Endothelial cell of hepatic sinusoid (primary cell): ENCODE measurements at regions not wholly inside any gene's neighbourhood (a gene's known extent, or its start where the extent isn't known, plus 50 kb on each side); places are given as distances from the start of the nearest gene placed in this dataset.
"Not testable (repeated sequence)": the region's sequence is repeated elsewhere in the genome, so short reads cannot be mapped to it uniquely, and the experiment has no call there.

ENCODE experiments used
- in situ Hi-C: cut with HindIII; loops from 2 replicates; pipeline ENCODE4 v1.10.0; 2017; ENCODE audit warnings: low sequenced_read_pairs

GRCh38 chr12:41697161-41697560 is 447.5 kb downstream of the GXYLT1 start:
- in situ Hi-C loops = no loop called here

GRCh38 chr12:41684997-41685396 is 459.7 kb downstream of the GXYLT1 start:
- in situ Hi-C loops = no loop called here

DNA sequence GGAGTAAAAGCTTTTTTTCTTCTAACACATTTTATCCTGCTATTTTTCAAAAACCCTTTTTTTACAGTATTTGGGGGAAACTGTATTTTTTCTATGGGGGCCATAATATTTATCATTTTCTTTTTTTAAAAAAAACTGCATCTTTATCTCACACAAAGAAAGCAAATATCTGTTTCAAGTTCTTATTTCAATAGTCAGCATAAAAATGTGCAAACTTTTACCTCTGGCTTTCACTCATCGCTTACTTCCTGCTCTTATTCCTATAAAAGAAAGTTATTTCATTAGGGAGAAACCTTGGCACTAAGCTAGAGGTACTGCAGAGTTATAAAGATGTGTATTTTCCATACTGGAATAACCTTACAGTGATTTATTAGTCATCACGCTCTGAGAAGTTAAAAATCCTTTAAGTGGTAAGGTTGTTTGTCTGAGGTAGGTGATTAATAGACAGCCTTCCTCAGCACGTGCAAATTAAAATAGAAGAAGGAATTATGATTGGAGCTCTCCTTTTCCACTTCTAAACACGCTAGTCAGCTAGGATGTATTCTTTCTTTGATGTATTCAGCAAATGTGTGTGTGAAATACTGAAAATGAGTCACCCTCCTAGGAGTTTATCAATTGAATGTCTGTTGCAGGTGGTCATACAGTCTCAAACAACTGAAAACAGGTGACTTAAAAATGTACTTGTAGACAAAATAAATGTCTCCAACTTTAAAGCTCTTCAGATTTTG is 461.0 kb downstream of the GXYLT1 start:
- in situ Hi-C loops = no loop called here

GRCh38 chr12:41683023-41683422 is 461.7 kb downstream of the GXYLT1 start:
- in situ Hi-C loops = no loop called here

GRCh38 chr12:41681898-41682297 is 462.8 kb downstream of the GXYLT1 start:
- in situ Hi-C loops = no loop called here

DNA sequence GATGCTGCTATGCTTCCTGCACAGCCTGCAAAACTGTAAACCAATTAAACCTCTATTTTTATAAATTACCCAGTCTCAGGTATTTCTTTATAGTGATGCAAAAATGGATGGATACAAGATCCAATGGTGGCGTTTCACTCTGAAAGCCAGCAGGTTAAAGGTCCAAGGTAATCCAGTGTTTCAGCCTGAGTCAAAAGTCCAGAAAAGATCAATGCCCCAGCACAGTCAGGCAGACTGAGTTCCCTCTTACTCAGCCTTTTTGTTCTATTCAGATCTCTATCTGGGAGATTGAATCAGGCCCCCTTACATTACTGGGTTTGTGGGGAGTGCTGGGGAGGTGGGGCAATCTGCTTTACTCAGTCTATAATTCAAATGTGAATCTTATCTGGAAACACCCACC is 464.5 kb downstream of the GXYLT1 start:
- in situ Hi-C loops = no loop called here

GRCh38 chr12:41663598-41664265 is 475.6 kb downstream of the PDZRN4 start:
- in situ Hi-C loops = no loop called here

- in situ Hi-C loops = no loop called here
These were observed 473.1 kb downstream of the PDZRN4 start for GRCh38 chr12:41661141-41661765.

DNA sequence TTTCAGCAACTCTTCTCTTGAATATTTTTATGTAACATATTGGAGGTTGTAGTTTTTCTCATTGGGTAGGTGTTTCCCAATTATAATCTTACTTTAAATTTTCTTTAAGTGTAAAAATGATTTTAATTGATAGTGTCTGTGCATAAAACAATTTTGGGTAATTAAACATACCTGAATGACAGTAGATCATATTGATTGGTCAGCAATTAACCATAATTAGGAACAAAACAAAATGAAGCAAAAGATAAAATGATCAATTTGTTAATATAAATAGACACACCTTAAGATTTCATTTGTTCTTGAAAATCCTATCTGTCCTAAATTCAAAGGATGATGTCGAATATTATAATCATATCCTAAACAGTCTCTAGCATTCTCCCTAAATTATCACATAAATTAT is 468.3 kb downstream of the PDZRN4 start:
- in situ Hi-C loops = no loop called here

DNA sequence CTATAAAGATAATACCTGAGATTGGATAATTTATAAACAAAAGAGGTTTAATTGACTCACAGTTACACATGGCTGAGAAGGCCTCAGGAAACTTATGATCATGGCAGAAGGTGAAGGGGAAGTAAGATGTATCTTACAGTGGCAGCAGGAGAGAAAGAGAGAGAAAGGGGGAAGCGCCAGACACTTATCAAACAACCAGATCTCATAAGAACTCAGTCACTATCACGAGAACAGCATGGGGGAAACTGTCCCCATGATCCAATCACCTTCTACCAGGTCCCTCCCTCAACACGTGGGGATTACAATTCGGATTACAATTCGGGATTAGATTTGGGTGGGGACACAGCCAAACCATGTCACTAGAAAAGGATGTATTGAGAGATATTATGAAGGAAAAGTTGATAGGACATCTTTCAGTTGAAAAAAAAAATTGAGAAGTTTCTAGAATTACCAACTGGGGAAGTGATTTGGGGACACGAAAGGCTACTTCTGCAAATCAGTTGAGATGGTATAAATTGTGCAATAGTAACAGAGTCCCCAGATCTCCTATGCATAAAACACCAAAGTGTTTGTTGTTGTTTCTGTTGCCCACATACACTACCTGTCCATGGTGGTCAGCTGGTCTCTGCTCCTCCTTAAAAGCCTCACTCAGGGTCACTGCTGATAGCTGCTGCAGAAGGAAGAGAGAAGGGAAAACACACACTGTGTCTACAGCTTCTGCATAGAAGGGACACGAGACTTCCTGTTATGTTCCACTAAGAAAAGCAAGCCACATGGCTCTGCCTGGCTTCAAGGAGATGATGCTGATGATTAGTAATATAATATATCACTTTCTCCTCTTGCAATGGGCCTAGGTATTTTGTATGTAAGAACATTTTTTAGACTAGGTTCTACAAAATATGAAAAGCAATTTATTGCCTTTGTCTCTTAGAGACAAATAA is 465.5 kb downstream of the PDZRN4 start:
- in situ Hi-C loops = no loop called here

DNA sequence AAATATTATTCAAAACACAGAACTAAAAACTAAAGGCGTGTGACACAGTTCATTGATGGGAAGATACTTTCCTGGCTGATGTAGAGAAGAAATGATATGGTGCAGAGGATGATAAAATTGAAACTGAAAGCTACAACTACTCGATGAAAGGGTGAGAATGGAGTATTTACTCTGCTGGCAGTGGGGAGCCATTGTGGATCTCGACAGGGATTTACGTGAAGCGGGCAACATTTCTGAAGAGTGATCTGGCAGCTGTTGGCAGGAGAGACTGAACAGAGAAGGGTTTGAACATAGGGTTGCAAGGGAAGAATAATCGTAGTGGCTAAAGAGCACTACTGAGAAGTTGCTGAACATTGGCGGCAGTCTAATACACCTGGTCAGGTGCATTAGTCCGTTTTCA is 464.9 kb downstream of the PDZRN4 start:
- in situ Hi-C loops = no loop called here

DNA sequence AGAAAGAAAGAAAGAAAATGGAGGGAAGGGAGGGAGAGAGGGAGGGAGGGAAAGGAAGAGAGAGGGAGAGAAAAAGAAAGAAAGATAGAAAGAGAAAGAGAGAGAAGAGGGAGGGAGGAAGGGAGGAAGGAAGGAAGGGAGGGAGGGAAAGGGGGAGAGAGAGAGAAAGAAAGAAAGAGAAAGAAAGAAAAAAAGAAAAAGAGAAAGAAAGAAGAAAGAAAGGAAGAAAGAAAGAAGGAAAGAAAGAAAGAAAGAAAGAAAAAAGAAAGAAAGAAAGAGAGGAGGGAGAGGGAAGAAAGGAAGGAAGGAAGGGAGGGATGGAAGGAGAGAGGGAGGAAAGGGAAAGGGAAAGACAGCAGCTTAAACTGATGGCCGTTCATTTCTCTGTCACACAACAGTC is 457.5 kb downstream of the PDZRN4 start:
- in situ Hi-C loops = no loop called here

DNA sequence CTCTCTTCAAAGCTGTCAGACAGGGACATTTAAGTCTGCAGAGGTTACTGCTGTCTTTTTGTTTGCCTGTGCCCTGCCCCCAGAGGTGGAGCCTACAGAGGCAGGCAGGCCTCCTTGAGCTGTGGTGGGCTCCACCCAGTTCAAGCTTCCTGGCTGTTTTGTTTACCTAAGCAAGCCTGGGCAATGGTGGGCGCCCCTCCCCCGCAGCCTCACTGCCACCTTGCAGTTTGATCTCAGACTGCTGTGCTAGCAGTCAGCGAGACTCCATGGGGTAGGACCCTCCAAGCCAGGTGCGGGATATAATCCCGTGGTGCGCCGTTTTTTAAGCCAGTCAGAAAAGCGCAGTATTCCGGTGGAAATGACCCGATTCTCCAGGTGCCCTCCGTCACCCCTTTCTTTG is 454.7 kb downstream of the PDZRN4 start:
- in situ Hi-C loops = not testable (repeated sequence)

GRCh38 chr12:41636653-41637052 is 448.5 kb downstream of the PDZRN4 start:
- in situ Hi-C loops = no loop called here

GRCh38 chr12:41635626-41636364 is 447.7 kb downstream of the PDZRN4 start:
- in situ Hi-C loops = no loop called here

- in situ Hi-C loops = no loop called here
These were observed 446.0 kb downstream of the PDZRN4 start for GRCh38 chr12:41634091-41634490.

GRCh38 chr12:41629611-41630010 is 441.5 kb downstream of the PDZRN4 start:
- in situ Hi-C loops = loop anchor here (5.0 kb wide), 1 partner anchor 57 kb away; no protein-coding TSS in a partner anchor

- in situ Hi-C loops = loop anchor here (5.0 kb wide), 1 partner anchor 55 kb away; no protein-coding TSS in a partner anchor
These were observed 439.4 kb downstream of the PDZRN4 start for GRCh38 chr12:41627476-41627875.

DNA sequence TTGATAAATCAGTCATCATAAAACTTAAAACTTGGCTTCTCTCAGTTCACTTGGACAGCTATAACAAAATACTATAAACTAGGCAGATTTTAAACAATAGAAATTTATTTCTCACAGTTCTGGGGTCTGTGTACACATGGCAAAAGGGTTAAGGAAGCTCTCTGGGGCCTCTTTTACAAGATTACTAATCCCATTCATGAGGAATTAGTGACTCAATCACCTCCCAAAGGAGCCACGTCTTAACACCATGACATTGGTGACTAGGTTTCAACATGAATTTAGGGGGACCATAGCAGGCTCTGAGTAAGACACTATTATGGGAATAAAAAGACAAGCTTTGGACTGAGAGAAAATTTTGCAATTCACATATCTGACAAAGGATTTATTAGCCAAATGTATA is 436.5 kb downstream of the PDZRN4 start:
- in situ Hi-C loops = no loop called here
